ENCODE measurements at regions not wholly inside any gene's neighbourhood (a gene's known extent, or its start where the extent isn't known, plus 50 kb on each side); places are given as distances from the start of the nearest gene placed in this dataset.

GRCh38 chr5:3780278-3780677 is 184.6 kb downstream of the IRX1 start:
- TF ChIP-seq POLR2A (IDR thresholded peaks at IDR 0.05) (no peak), CTCF (IDR thresholded peaks at IDR 0.05) (no peak)

Data from ovary (tissue), 3 donors.